SK-N-SH (cell line): ENCODE measurements at regions not wholly inside any gene's neighbourhood (a gene's known extent, or its start where the extent isn't known, plus 50 kb on each side); places are given as distances from the start of the nearest gene placed in this dataset.

ENCODE experiments used
- CTCF ChIA-PET: fragments of 300-600, 350-600 bp; formaldehyde crosslinking; extraction: SDS; loops from one replicate; lab custom pipeline; 2021; lab: Yijun Ruan, JAX
- POLR2A ChIA-PET: fragments of 350-600 bp; sonication (Branson Sonifier 250); formaldehyde crosslinking; extraction: SDS; loops from one replicate; lab custom pipeline; 2020; ENCODE audit warnings: antibody characterized with exemption, inconsistent platforms; lab: Yijun Ruan, JAX
- DNase-seq: peaks from one replicate; pipeline ENCODE4 v3.0.0; 2012
- H2AFZ ChIP-seq: fragments of 200-600 bp; sonication (generic); 2 replicates; pipeline ENCODE4 v1.8.1; 2016; ENCODE audit warnings: antibody characterized with exemption, mild to moderate bottlenecking, low read depth
- H3F3A ChIP-seq: fragments of 200-600 bp; sonication (generic); replicated peaks from 2 replicates; pipeline ENCODE3; 2016; ENCODE audit warnings: antibody characterized with exemption, mild to moderate bottlenecking; ENCODE audit not compliant: insufficient read depth
- H3K27ac ChIP-seq, 2 experiments: fragments of 200-500 bp in 1 of 2; fragments of 200-600 bp in 1 of 2; sonication (Bioruptor generic) in 1 of 2; sonication (generic), shearing (Covaris generic) in 1 of 2; 2 replicates each; pipeline versions ENCODE4 v1.5.1 to v1.6.1; 2014 to 2016; ENCODE audit warnings: low read depth in 2 of 2, inconsistent platforms in 1 of 2, low read length in 1 of 2, mild to moderate bottlenecking in 1 of 2, mixed read lengths in 1 of 2
- H3K27me3 ChIP-seq: fragments of 200-600 bp; sonication (generic), shearing (Covaris generic); 2 replicates; pipeline ENCODE4 v1.6.1; 2016; ENCODE audit warnings: mixed run types; ENCODE audit not compliant: insufficient read depth
- H3K36me3 ChIP-seq, 2 experiments: fragments of 200-500 bp in 1 of 2; fragments of 200-600 bp in 1 of 2; sonication (Bioruptor generic) in 1 of 2; sonication (generic) in 1 of 2; replicated peaks in 1 of 2; 2 replicates each; pipeline versions ENCODE3 to v1.5.1; 2014 to 2016; ENCODE audit warnings: low read length in 1 of 2, mild to moderate bottlenecking in 1 of 2; ENCODE audit not compliant: insufficient read depth in 2 of 2, control insufficient read depth in 1 of 2
- H3K4me1 ChIP-seq, 2 experiments: fragments of 200-500 bp in 1 of 2; fragments of 200-600 bp in 1 of 2; sonication (Bioruptor generic) in 1 of 2; sonication (generic), shearing (Covaris generic) in 1 of 2; 2 replicates each; pipeline versions ENCODE4 v1.5.1 to v1.6.1; 2014 to 2016; ENCODE audit warnings: low read depth in 1 of 2, low read length in 1 of 2, mixed run types in 1 of 2; ENCODE audit not compliant: insufficient read depth in 2 of 2, control insufficient read depth in 1 of 2
- H3K4me2 ChIP-seq: fragments of 200-600 bp; sonication (generic), shearing (Covaris generic); 2 replicates; pipeline ENCODE4 v1.6.1; 2017; ENCODE audit warnings: mixed run types
- H3K4me3 ChIP-seq, 2 experiments: fragments of 200-500 bp in 1 of 2; fragments of 200-600 bp in 1 of 2; sonication (Bioruptor generic) in 1 of 2; sonication (generic), shearing (Covaris generic) in 1 of 2; 2 replicates each; pipeline versions ENCODE4 v1.5.1 to v1.8.1; 2014 to 2016; ENCODE audit warnings: low read depth in 2 of 2, inconsistent platforms in 1 of 2, low read length in 1 of 2, mild to moderate bottlenecking in 1 of 2, mixed read lengths in 1 of 2, moderate library complexity in 1 of 2
- H3K79me2 ChIP-seq: fragments of 200-600 bp; sonication (generic); 2 replicates; pipeline ENCODE4 v1.8.1; 2017; ENCODE audit warnings: mild to moderate bottlenecking; ENCODE audit not compliant: insufficient read depth
- H3K9ac ChIP-seq: fragments of 200-600 bp; sonication (generic); 2 replicates; pipeline ENCODE4 v1.6.1; 2017; ENCODE audit warnings: mixed run types
- H3K9me2 ChIP-seq: fragments of 200-600 bp; sonication (generic); 2 replicates; pipeline ENCODE4 v1.6.1; 2017; ENCODE audit warnings: mixed run types
- H3K9me3 ChIP-seq: fragments of 200-600 bp; sonication (generic); 2 replicates; pipeline ENCODE4 v1.6.1; 2017; ENCODE audit warnings: mixed run types, mild to moderate bottlenecking, moderate library complexity
- H4K20me1 ChIP-seq: fragments of 200-600 bp; sonication (generic); 2 replicates; pipeline ENCODE4 v1.6.1; 2017; ENCODE audit warnings: mild to moderate bottlenecking, mixed run types; ENCODE audit not compliant: insufficient read depth
- ELF1 ChIP-seq: IDR thresholded peaks from 2 replicates; pipeline ENCODE4 v1.4.0; 2012
- EP300 ChIP-seq, 2 experiments: IDR thresholded peaks; 2 replicates each; pipeline versions ENCODE4 v1.4.0 to v1.6.1; 2012; ENCODE audit warnings: borderline replicate concordance in 1 of 2, low read depth in 1 of 2, low read length in 1 of 2
- GABPA ChIP-seq: IDR thresholded peaks from 2 replicates; pipeline ENCODE4 v1.4.0; 2012; ENCODE audit warnings: low read depth, mild to moderate bottlenecking
- IRF3 ChIP-seq: fragments of 150-350 bp; IDR thresholded peaks from 2 replicates; pipeline ENCODE4 v1.6.1; 2016; ENCODE audit warnings: mild to moderate bottlenecking, low read depth, low read length
- MAX ChIP-seq: IDR thresholded peaks from 2 replicates; pipeline ENCODE4 v1.4.0; 2012; ENCODE audit warnings: low read depth
- NFIC ChIP-seq: IDR thresholded peaks from 2 replicates; pipeline ENCODE4 v1.4.0; 2012; ENCODE audit warnings: borderline replicate concordance
- NRF1 ChIP-seq: IDR thresholded peaks from 2 replicates; pipeline ENCODE4 v1.6.1; 2012; ENCODE audit warnings: low read depth, mild to moderate bottlenecking, low read length
- PBX3 ChIP-seq: IDR thresholded peaks from 2 replicates; pipeline ENCODE4; 2012
- RAD21 ChIP-seq: IDR thresholded peaks from 2 replicates; pipeline ENCODE4 v1.6.1; 2012; ENCODE audit warnings: mild to moderate bottlenecking, low read length
- REST ChIP-seq: IDR thresholded peaks from 2 replicates; pipeline ENCODE4 v1.6.1; 2012; ENCODE audit warnings: mild to moderate bottlenecking, low read depth, low read length, moderate library complexity
- RXRA ChIP-seq: IDR thresholded peaks from 2 replicates; pipeline ENCODE4 v1.4.0; 2012; ENCODE audit warnings: low read depth, mild to moderate bottlenecking, borderline replicate concordance
- SIN3A ChIP-seq: IDR thresholded peaks from 2 replicates; pipeline ENCODE4 v1.6.1; 2012; ENCODE audit warnings: low read depth, mild to moderate bottlenecking, low read length, moderate library complexity, borderline replicate concordance
- TCF12 ChIP-seq: IDR thresholded peaks from 2 replicates; pipeline ENCODE4 v1.4.0; 2012
- USF2 ChIP-seq: fragments of 150-350 bp; IDR thresholded peaks from 2 replicates; pipeline ENCODE4 v1.6.1; 2017; ENCODE audit warnings: antibody characterized with exemption, low read length, low read depth, borderline replicate concordance
- WGBS: methylation state at CpG from one replicate; pipeline ENCODE4 v1.1.6; 2017; ENCODE audit warnings: low lambda C conversion rate; 5-methylcytosine and 5-hydroxymethylcytosine counted together

- TF ChIP-seq PBX3 (no peak), RAD21 (0 out of 2 replicates have a peak, but pooled peaks have one; percentile 10)
- H3K9me2 ChIP-seq = no peaks in the 10 kb centered on the region
- peak overlapping the region in 1 of 2 experiments; percentile 9; a peak in 1 of 4 replicates for H3K27ac ChIP-seq
- H3K9me3 ChIP-seq = no peaks in the 10 kb centered on the region
- no peak for DNase-seq
- no peaks in the 10 kb centered on the region for H3F3A ChIP-seq
- H3K79me2 ChIP-seq = no peaks in the 10 kb centered on the region
- ChIA-PET CTCF (interaction anchor here (0.9 to 1.5 kb wide), 3 partner anchors 11 to 46 kb away, joined by 3 to 4 read pairs (median 3); no protein-coding TSS in a partner anchor), POLR2A (no interaction called here)
- 74% methylated on average over 8 of the region's 9 CpGs for WGBS
- H2AFZ ChIP-seq = no peak overlapping the region
- H3K9ac ChIP-seq = no peak overlapping the region
- no peak overlapping the region for H3K4me3 ChIP-seq
- no peak overlapping the region for H3K4me2 ChIP-seq
- no peaks in the 10 kb centered on the region for H4K20me1 ChIP-seq
- H3K4me1 ChIP-seq = peaks cover 0 to 9% of the 10 kb centered on the region in 2 experiments; a peak in 2 of 4 replicates
- no peaks in the 10 kb centered on the region for H3K27me3 ChIP-seq
- H3K36me3 ChIP-seq = no peaks in the 10 kb centered on the region
Observed at GRCh38 chr9:82560457-82560904, 502.5 kb downstream of the RASEF start.

- no peaks in the 10 kb centered on the region for H3K9me3 ChIP-seq
- H3K4me1 ChIP-seq = peaks cover 0 to 9% of the 10 kb centered on the region in 2 experiments; a peak in 2 of 4 replicates
- 21% methylated on average over 2 of the region's 2 CpGs for WGBS
- H3K9ac ChIP-seq = no peak overlapping the region
- no peak overlapping the region for H2AFZ ChIP-seq
- no peak for TF ChIP-seq GABPA
- TF ChIP-seq NRF1 = no peak
- TF ChIP-seq REST = no peak
- TF ChIP-seq MAX = no peak
- no peak for TF ChIP-seq SIN3A
- no peak for TF ChIP-seq NFIC
- TF ChIP-seq EP300 (IDR thresholded peaks at IDR 0.05; ENCODE audit: borderline replicate concordance in 1 of 2, low read depth in 1 of 2, low read length in 1 of 2) = no peak
- TF ChIP-seq IRF3 = no peak
- no peak for TF ChIP-seq TCF12
- no peak for TF ChIP-seq RXRA
- no peak for TF ChIP-seq ELF1
- TF ChIP-seq USF2 = no peak
- TF ChIP-seq, all 33 proteins: peak for 0
- DNase-seq = no peak
- ChIA-PET POLR2A (no interaction called here), CTCF (no interaction called here)
- H3K4me2 ChIP-seq = no peak overlapping the region
- no peaks in the 10 kb centered on the region for H3K27me3 ChIP-seq
- no peaks in the 10 kb centered on the region for H3K79me2 ChIP-seq
- no peak overlapping the region for H3K4me3 ChIP-seq
- no peak overlapping the region for H3K27ac ChIP-seq
- H3F3A ChIP-seq = no peaks in the 10 kb centered on the region
- H4K20me1 ChIP-seq = no peaks in the 10 kb centered on the region
- H3K9me2 ChIP-seq = no peaks in the 10 kb centered on the region
- H3K36me3 ChIP-seq = no peaks in the 10 kb centered on the region
Observed at GRCh38 chr9:82563094-82563493, 499.8 kb downstream of the RASEF start.
